Activated T-helper 1 cell treated with Interleukin-2 at 50 U/mL for 16 hours (primary cell): ENCODE measurements at regions not wholly inside any gene's neighbourhood (a gene's known extent, or its start where the extent isn't known, plus 50 kb on each side); places are given as distances from the start of the nearest gene placed in this dataset.
"Not testable (repeated sequence)": the region's sequence is repeated elsewhere in the genome, so short reads cannot be mapped to it uniquely, and the experiment has no call there.

Experiments
- DNase-seq: peaks from one replicate; pipeline ENCODE4 v3.0.0-alpha.2; 2020; ENCODE audit warnings: low read depth

GRCh38 chr1:242912855-242913254 lies 342.2 kb downstream of the CEP170 start:
- DNase-seq: not testable (repeated sequence)

GRCh38 chr1:242900558-242900957 lies 354.5 kb downstream of the CEP170 start:
- not testable (repeated sequence) for DNase-seq

GRCh38 chr1:242890192-242890741 lies 364.8 kb downstream of the CEP170 start:
- no peak for DNase-seq

- DNase-seq: no peak
Measured at GRCh38 chr1:242886137-242886536, 361.6 kb upstream of the PLD5 start.

- DNase-seq: not testable (repeated sequence)
Measured at GRCh38 chr1:242880022-242880421, 355.5 kb upstream of the PLD5 start.

GRCh38 chr1:242877743-242878142 lies 353.2 kb upstream of the PLD5 start:
- DNase-seq: no peak

- no peak for DNase-seq
Measured at GRCh38 chr1:242877229-242877628, 352.7 kb upstream of the PLD5 start.

GRCh38 chr1:242876030-242876429 lies 351.5 kb upstream of the PLD5 start:
- no peak for DNase-seq

GRCh38 chr1:242873661-242874060 lies 349.2 kb upstream of the PLD5 start:
- DNase-seq: no peak

- DNase-seq: no peak
Measured at GRCh38 chr1:242872521-242872920, 348.0 kb upstream of the PLD5 start.

GRCh38 chr1:242871471-242872030 lies 347.1 kb upstream of the PLD5 start:
- no peak for DNase-seq

GRCh38 chr1:242870966-242871365 lies 346.5 kb upstream of the PLD5 start:
- DNase-seq: no peak

- DNase-seq: no peak
Measured at GRCh38 chr1:242856289-242856688, 331.8 kb upstream of the PLD5 start.

GRCh38 chr1:242854466-242854865 lies 330.0 kb upstream of the PLD5 start:
- no peak for DNase-seq

- DNase-seq: no peak
Measured at GRCh38 chr1:242847390-242847993, 323.0 kb upstream of the PLD5 start.

GRCh38 chr1:242842094-242842493 lies 317.6 kb upstream of the PLD5 start:
- no peak for DNase-seq

GRCh38 chr1:242839101-242839500 lies 314.6 kb upstream of the PLD5 start:
- DNase-seq: no peak

GRCh38 chr1:242836423-242836822 lies 311.9 kb upstream of the PLD5 start:
- DNase-seq: no peak

GRCh38 chr1:242828828-242829227 lies 304.3 kb upstream of the PLD5 start:
- no peak for DNase-seq

GRCh38 chr1:242828199-242828598 lies 303.7 kb upstream of the PLD5 start:
- DNase-seq: no peak

- DNase-seq: no peak
Measured at GRCh38 chr1:242827538-242827937, 303.0 kb upstream of the PLD5 start.

GRCh38 chr1:242826701-242827336 lies 302.3 kb upstream of the PLD5 start:
- DNase-seq: no peak

- DNase-seq: no peak
Measured at GRCh38 chr1:242824435-242824834, 299.9 kb upstream of the PLD5 start.
